Tibial nerve (tissue), 4 donors: ENCODE measurements at regions not wholly inside any gene's neighbourhood (a gene's known extent, or its start where the extent isn't known, plus 50 kb on each side); places are given as distances from the start of the nearest gene placed in this dataset.

ENCODE experiments used
- DNase-seq, 2 donors: peaks; one replicate each; pipeline ENCODE4 v3.0.0-alpha.2; 2019; ENCODE audit warnings: low spot score in 2 of 2
- H3K27ac ChIP-seq, 4 donors: fragments of 200-600 bp; sonication (generic) in 3 of 4; one replicate each; pipeline ENCODE4 v1.5.1; 2017 to 2019; ENCODE audit warnings: mild to moderate bottlenecking in 1 of 4
- H3K27me3 ChIP-seq, 2 donors: fragments of 200-600 bp; sonication (generic) in 1 of 2; one replicate each; pipeline versions ENCODE4 v1.5.1 to v1.6.0; 2017 to 2019
- H3K36me3 ChIP-seq, 3 donors: fragments of 200-600 bp; sonication (generic); one replicate each; pipeline ENCODE4 v1.5.1; 2018 to 2019
- H3K4me1 ChIP-seq, 4 donors: fragments of 200-600 bp; sonication (generic) in 3 of 4; one replicate each; pipeline ENCODE4 v1.5.1; 2017 to 2019
- H3K4me3 ChIP-seq, 4 donors: fragments of 200-600 bp; sonication (generic) in 3 of 4; one replicate each; pipeline ENCODE4 v1.5.1; 2017 to 2019; ENCODE audit warnings: mild to moderate bottlenecking in 1 of 4, moderate library complexity in 1 of 4
- H3K9me3 ChIP-seq, 4 donors: fragments of 200-600 bp; sonication (generic) in 3 of 4; one replicate each; pipeline ENCODE4 v1.5.1; 2017 to 2019
- EP300 ChIP-seq, 2 donors: sonication (generic); formaldehyde crosslinking; IDR thresholded peaks; one replicate each; pipeline ENCODE4 v1.6.1; 2017; ENCODE audit warnings: antibody characterized with exemption in 2 of 2, mild to moderate bottlenecking in 1 of 2
- POLR2A ChIP-seq, 2 donors: fragments of 450-650 bp; IDR thresholded peaks; one replicate each; pipeline ENCODE4 v1.6.1; 2017; ENCODE audit warnings: antibody characterized with exemption in 2 of 2, mild to moderate bottlenecking in 2 of 2, moderate library complexity in 2 of 2
- WGBS, 2 donors: methylation state at CpG; one replicate each; pipeline ENCODE4 v1.1.5; 2018; 5-methylcytosine and 5-hydroxymethylcytosine counted together
- TF ChIP-seq, protein P1 (sequence below), 5 experiments: fragments of 200-600 bp in 3 of 5; fragments of 450-650 bp in 2 of 5; sonication (generic) in 3 of 5; IDR thresholded peaks; one replicate each; pipeline ENCODE4 v1.5.1; 2016 to 2019; ENCODE audit warnings: antibody characterized with exemption in 5 of 5, mild to moderate bottlenecking in 3 of 5, moderate library complexity in 2 of 5

DNA sequence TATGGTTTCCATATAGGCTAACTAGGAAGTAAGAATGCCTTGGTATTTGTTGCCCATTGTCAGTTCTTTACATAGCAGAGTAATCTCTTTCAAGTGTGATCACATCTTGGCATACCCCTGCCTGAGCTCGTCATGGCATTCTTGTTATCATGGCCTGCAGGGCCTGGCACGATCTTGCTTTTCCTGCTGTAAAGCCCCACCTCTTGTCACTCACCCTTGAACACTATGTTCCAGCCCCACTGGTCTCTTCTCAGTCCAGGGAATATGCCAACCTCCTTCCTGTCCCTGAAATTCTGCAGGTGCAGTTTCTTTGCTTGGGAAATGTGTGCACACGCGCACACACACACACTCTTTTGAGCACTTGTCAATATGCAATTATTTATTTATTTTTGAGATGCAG is 250.2 kb upstream of the DMRT1 start:
- Histone ChIP-seq H3K27me3 (no peaks in the 10 kb centered on the region), H3K4me1 (peaks cover 0 to 27% (median 7%) of the 10 kb centered on the region in 4 donors), H3K36me3 (no peaks in the 10 kb centered on the region), H3K9me3 (no peaks in the 10 kb centered on the region), H3K27ac (no peak overlapping the region), H3K4me3 (no peak overlapping the region)
- WGBS, 2 donors = 62% methylated on average over 4 of the region's 4 CpGs
- TF ChIP-seq, protein P1, sequence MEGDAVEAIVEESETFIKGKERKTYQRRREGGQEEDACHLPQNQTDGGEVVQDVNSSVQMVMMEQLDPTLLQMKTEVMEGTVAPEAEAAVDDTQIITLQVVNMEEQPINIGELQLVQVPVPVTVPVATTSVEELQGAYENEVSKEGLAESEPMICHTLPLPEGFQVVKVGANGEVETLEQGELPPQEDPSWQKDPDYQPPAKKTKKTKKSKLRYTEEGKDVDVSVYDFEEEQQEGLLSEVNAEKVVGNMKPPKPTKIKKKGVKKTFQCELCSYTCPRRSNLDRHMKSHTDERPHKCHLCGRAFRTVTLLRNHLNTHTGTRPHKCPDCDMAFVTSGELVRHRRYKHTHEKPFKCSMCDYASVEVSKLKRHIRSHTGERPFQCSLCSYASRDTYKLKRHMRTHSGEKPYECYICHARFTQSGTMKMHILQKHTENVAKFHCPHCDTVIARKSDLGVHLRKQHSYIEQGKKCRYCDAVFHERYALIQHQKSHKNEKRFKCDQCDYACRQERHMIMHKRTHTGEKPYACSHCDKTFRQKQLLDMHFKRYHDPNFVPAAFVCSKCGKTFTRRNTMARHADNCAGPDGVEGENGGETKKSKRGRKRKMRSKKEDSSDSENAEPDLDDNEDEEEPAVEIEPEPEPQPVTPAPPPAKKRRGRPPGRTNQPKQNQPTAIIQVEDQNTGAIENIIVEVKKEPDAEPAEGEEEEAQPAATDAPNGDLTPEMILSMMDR (IDR thresholded peaks at IDR 0.05) = no peak
- TF ChIP-seq POLR2A (IDR thresholded peaks at IDR 0.05) = no peak
- TF ChIP-seq EP300 (IDR thresholded peaks at IDR 0.05) = no peak
- no peak for DNase-seq

DNA sequence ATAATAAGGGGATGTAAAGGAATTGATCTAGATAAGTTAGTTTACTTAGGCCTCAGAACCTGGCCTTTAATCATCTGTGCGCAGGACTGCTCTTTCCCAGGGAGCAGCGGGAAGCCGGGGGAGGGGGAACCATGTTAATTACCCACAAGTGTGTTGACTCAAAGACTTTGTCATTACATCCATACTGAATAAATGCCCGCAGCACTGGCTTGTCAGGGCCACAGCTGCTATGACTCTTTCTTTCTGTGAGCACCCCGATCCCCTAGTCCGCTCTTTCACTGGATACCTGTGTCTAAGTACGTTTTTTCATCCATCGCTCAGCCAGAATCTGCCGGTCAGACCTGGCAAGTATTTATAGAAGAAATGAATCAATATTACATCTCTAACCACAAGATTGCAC is 249.3 kb upstream of the DMRT1 start:
- WGBS, 2 donors = 84 to 91% methylated on average over 9 of the region's 9 CpGs
- no peaks in the 10 kb centered on the region for H3K27me3 ChIP-seq
- TF ChIP-seq, protein P1 (IDR thresholded peaks at IDR 0.05) = no peak
- TF ChIP-seq EP300 (IDR thresholded peaks at IDR 0.05) (no peak), POLR2A (IDR thresholded peaks at IDR 0.05) (no peak)
- no peak overlapping the region for H3K4me3 ChIP-seq
- H3K36me3 ChIP-seq = no peaks in the 10 kb centered on the region
- H3K4me1 ChIP-seq = peaks cover 0 to 27% (median 7%) of the 10 kb centered on the region in 4 donors
- no peak for DNase-seq
- no peak overlapping the region for H3K27ac ChIP-seq
- H3K9me3 ChIP-seq = no peaks in the 10 kb centered on the region

DNA sequence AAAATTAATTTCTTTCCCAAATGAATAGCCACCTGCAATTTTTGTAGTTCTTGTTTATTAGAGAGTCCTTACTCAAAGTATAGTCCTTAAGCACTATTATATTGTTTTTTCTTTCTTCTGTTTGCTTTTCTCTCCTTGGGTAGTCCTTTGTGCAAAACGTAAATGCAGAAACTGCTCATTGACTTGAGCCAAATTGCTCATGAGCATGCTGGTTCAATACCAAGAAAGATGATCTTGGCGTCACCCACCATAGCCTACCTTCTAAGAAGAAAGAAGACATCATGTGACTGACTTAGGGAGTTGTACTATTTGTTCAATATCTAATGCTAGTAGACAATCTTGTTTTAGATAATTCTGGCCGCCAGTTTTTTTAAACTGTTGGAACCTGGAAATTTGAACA is 248.8 kb upstream of the DMRT1 start:
- WGBS, 2 donors = 89 to 95% methylated on average over 3 of the region's 3 CpGs

DNA sequence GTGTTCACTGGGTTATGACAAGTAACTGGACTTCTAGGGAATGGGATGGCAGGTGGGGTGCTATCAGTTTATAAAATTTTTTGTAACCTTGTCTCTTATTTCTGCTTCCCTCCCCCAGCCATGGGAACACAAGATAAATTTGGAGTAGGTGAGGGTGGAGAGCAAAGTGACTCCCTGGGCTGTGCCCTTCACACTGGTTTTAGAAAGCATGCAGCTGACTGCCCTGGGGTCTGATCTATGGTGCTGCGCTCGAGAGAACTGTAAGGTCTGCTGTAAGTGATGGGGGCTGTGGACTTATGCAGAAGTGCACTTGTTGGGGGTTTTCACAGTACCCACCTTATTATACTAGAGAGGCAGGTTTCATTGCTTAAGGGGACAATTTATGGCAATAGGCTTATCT is 247.7 kb upstream of the DMRT1 start:
- TF ChIP-seq POLR2A (IDR thresholded peaks at IDR 0.05) (no peak), EP300 (IDR thresholded peaks at IDR 0.05) (no peak)
- TF ChIP-seq, protein P1 (IDR thresholded peaks at IDR 0.05) = no peak
- H3K27ac ChIP-seq = no peak overlapping the region
- peaks cover 0 to 27% (median 7%) of the 10 kb centered on the region in 4 donors for H3K4me1 ChIP-seq
- no peaks in the 10 kb centered on the region for H3K27me3 ChIP-seq
- H3K4me3 ChIP-seq = no peak overlapping the region
- H3K9me3 ChIP-seq = peaks cover 0 to 5% (median 0%) of the 10 kb centered on the region in 4 donors
- DNase-seq = no peak
- 85 to 87% methylated on average over 2 of the region's 2 CpGs for WGBS, 2 donors
- no peaks in the 10 kb centered on the region for H3K36me3 ChIP-seq

More for the DNA sequence above, 248.8 kb upstream of the DMRT1 start:
- Histone ChIP-seq H3K36me3 (no peaks in the 10 kb centered on the region), H3K4me1 (peaks cover 0 to 27% (median 7%) of the 10 kb centered on the region in 4 donors), H3K27me3 (no peaks in the 10 kb centered on the region), H3K4me3 (no peak overlapping the region), H3K27ac (no peak overlapping the region), H3K9me3 (no peaks in the 10 kb centered on the region)
- DNase-seq = no peak
- TF ChIP-seq POLR2A (IDR thresholded peaks at IDR 0.05) = no peak
- TF ChIP-seq, protein P1 (IDR thresholded peaks at IDR 0.05) = no peak
- no peak for TF ChIP-seq EP300 (IDR thresholded peaks at IDR 0.05)

DNA sequence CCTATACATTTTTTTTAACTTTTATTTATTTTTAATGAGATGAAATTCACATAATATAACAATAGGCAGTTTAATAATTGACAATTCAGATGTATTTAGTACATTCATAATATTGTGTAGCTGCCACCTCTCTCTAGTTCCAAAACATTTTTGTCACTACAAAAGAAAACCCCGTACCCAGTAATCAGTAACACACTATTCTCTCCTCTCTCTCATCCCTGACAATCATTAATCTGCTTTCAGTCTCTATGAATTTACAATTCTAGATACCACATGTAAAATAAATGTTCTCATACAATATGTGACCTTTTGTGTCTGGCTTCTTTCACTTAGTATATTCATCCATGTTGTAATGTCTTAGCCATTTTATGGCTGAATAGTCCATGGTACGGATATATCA is 244.8 kb upstream of the DMRT1 start:
- no peaks in the 10 kb centered on the region for H3K27me3 ChIP-seq
- H3K36me3 ChIP-seq = no peaks in the 10 kb centered on the region
- peaks cover 0 to 5% (median 0%) of the 10 kb centered on the region in 4 donors for H3K9me3 ChIP-seq
- TF ChIP-seq POLR2A (IDR thresholded peaks at IDR 0.05) = no peak
- TF ChIP-seq EP300 (IDR thresholded peaks at IDR 0.05) = no peak
- TF ChIP-seq, protein P1 (IDR thresholded peaks at IDR 0.05) = no peak
- 89 to 92% methylated on average over 2 of the region's 2 CpGs for WGBS, 2 donors
- H3K27ac ChIP-seq = no peak overlapping the region
- peaks cover 0 to under 1% (median 0%) of the 10 kb centered on the region in 4 donors for H3K4me1 ChIP-seq
- no peak for DNase-seq
- no peak overlapping the region for H3K4me3 ChIP-seq
